Lung (tissue), 11 donors: ENCODE measurements at regions not wholly inside any gene's neighbourhood (a gene's known extent, or its start where the extent isn't known, plus 50 kb on each side); places are given as distances from the start of the nearest gene placed in this dataset.

Experiments used
- ATAC-seq: fragments of 200-7000 bp; cut with Tn5 transposase; one replicate; pipeline ENCODE4 v1.9.1; 2020; ENCODE audit warnings: moderate number of reproducible peaks; ENCODE audit not compliant: insufficient read depth, low FRiP score
- DNase-seq, 3 donors: peaks; one replicate each; pipeline ENCODE4 v3.0.0-alpha.2; 2013 to 2017
- H3K27ac ChIP-seq, 2 donors: one replicate each; pipeline ENCODE4 v1.5.1; 2013; ENCODE audit warnings: mild to moderate bottlenecking in 2 of 2, moderate library complexity in 2 of 2, control low read depth in 1 of 2, inconsistent platforms in 1 of 2, low read depth in 1 of 2, low read length in 1 of 2
- H3K27me3 ChIP-seq, 3 donors: one replicate each; pipeline ENCODE4 v1.5.1; 2013; ENCODE audit warnings: low read length in 2 of 3; ENCODE audit not compliant: control insufficient read depth in 3 of 3, insufficient read depth in 3 of 3
- H3K36me3 ChIP-seq, 4 donors: one replicate each; pipeline ENCODE4 v1.5.1; 2013; ENCODE audit warnings: low read length in 4 of 4, mild to moderate bottlenecking in 1 of 4, moderate library complexity in 1 of 4; ENCODE audit not compliant: control insufficient read depth in 4 of 4, insufficient read depth in 4 of 4
- H3K4me1 ChIP-seq, 5 donors: one replicate each; pipeline ENCODE4 v1.5.1; 2013; ENCODE audit warnings: low read length in 5 of 5, mild to moderate bottlenecking in 2 of 5, moderate library complexity in 1 of 5; ENCODE audit not compliant: control insufficient read depth in 5 of 5, insufficient read depth in 5 of 5
- H3K4me3 ChIP-seq: one replicate; pipeline ENCODE4 v1.5.1; 2013; ENCODE audit warnings: mild to moderate bottlenecking, control low read depth, moderate library complexity
- H3K9ac ChIP-seq, 2 donors: one replicate each; pipeline ENCODE4 v1.5.1; 2013; ENCODE audit warnings: low read length in 2 of 2, control low read depth in 1 of 2; ENCODE audit not compliant: insufficient read depth in 1 of 2
- H3K9me3 ChIP-seq, 4 donors: one replicate each; pipeline ENCODE4 v1.5.1; 2013; ENCODE audit warnings: low read length in 3 of 4, mild to moderate bottlenecking in 1 of 4, moderate library complexity in 1 of 4; ENCODE audit not compliant: control insufficient read depth in 4 of 4, insufficient read depth in 3 of 4
- CTCF ChIP-seq: IDR thresholded peaks from 2 replicates; pipeline ENCODE4 v1.5.1; 2012; ENCODE audit warnings: mild to moderate bottlenecking; ENCODE audit errors: control extremely low read depth, extremely low read depth
- WGBS, 2 donors: extraction: QIAGEN DNeasy Blood & Tissue Kit; methylation state at CpG; one replicate each; pipeline ENCODE4 v1.1.7; 2013; 5-methylcytosine and 5-hydroxymethylcytosine counted together
- donor health status: control.
- donor health status: control.
- donor health status: Bipolar disorder and iron deficiency.
- donor health status: healthy.
- donor health status: DM: yes; HTN: yes; CAD: no.

- H3K27ac ChIP-seq = no peak overlapping the region
- no peak for ATAC-seq
- 59 to 67% methylated on average over 6 of the region's 6 CpGs for WGBS, 2 donors
- H3K9me3 ChIP-seq = peaks cover 0 to 8% (median 0%) of the 10 kb centered on the region in 4 donors
- H3K9ac ChIP-seq = no peak overlapping the region
- H3K27me3 ChIP-seq = no peaks in the 10 kb centered on the region
- H3K4me3 ChIP-seq = no peak overlapping the region
- no peak for DNase-seq
- no peak for TF ChIP-seq CTCF
- peaks cover 0 to 3% (median 0%) of the 10 kb centered on the region in 5 donors for H3K4me1 ChIP-seq
- no peaks in the 10 kb centered on the region for H3K36me3 ChIP-seq
Measured at GRCh38 chr4:25485104-25485503, 108.0 kb downstream of the ANAPC4 start.

GRCh38 chr4:25486171-25486570 lies 109.1 kb downstream of the ANAPC4 start:
- ATAC-seq (no peak), DNase-seq (no peak)
- H3K27me3 ChIP-seq = no peaks in the 10 kb centered on the region
- no peak overlapping the region for H3K27ac ChIP-seq
- H3K9ac ChIP-seq = no peak overlapping the region
- peaks cover 0 to 8% (median 0%) of the 10 kb centered on the region in 4 donors for H3K9me3 ChIP-seq
- H3K4me1 ChIP-seq = peaks cover 0 to 3% (median 0%) of the 10 kb centered on the region in 5 donors
- no peak for TF ChIP-seq CTCF
- no peaks in the 10 kb centered on the region for H3K36me3 ChIP-seq
- no peak overlapping the region for H3K4me3 ChIP-seq
- 70 to 82% methylated on average over 3 of the region's 3 CpGs for WGBS, 2 donors

GRCh38 chr4:25487155-25487554 lies 110.1 kb downstream of the ANAPC4 start:
- no peak overlapping the region for H3K27ac ChIP-seq
- no peak for TF ChIP-seq CTCF
- peaks cover 0 to 3% (median 0%) of the 10 kb centered on the region in 5 donors for H3K4me1 ChIP-seq
- DNase-seq = no peak
- no peaks in the 10 kb centered on the region for H3K27me3 ChIP-seq
- no peak for ATAC-seq
- 88 to 95% methylated on average over 6 of the region's 6 CpGs for WGBS, 2 donors
- H3K9me3 ChIP-seq = peaks cover 0 to 8% (median 0%) of the 10 kb centered on the region in 4 donors
- H3K9ac ChIP-seq = no peak overlapping the region
- no peak overlapping the region for H3K4me3 ChIP-seq
- H3K36me3 ChIP-seq = no peaks in the 10 kb centered on the region

GRCh38 chr4:25489253-25489797 lies 112.3 kb downstream of the ANAPC4 start:
- Histone ChIP-seq H3K9ac (no peak overlapping the region), H3K27ac (peak overlapping the region in 1 of 2 donors; percentile 52), H3K9me3 (peaks cover 0 to 8% (median 3%) of the 10 kb centered on the region in 4 donors), H3K4me3 (no peak overlapping the region), H3K4me1 (peaks cover 0 to 3% (median 0%) of the 10 kb centered on the region in 5 donors), H3K36me3 (no peaks in the 10 kb centered on the region), H3K27me3 (no peaks in the 10 kb centered on the region)
- peak; percentile 16 to 67 (median 29) for DNase-seq
- 62 to 74% methylated on average over 1 of the region's 1 CpG for WGBS, 2 donors
- no peak for TF ChIP-seq CTCF
- peak; percentile 63 for ATAC-seq
